HL-60 (cell line): ENCODE measurements at regions not wholly inside any gene's neighbourhood (a gene's known extent, or its start where the extent isn't known, plus 50 kb on each side); places are given as distances from the start of the nearest gene placed in this dataset.

ENCODE experiments used
- DNase-seq, 2 experiments: peaks; one replicate each; pipeline ENCODE4 v3.0.0-alpha.2; 2010 to 2020; ENCODE audit warnings: low read depth in 1 of 2, low spot score in 1 of 2
- H3K27ac ChIP-seq: fragments of 250-450 bp; sonication (Bioruptor Pico); replicated peaks from 2 replicates; pipeline ENCODE4 v1.5.1; 2020; ENCODE audit warnings: mild to moderate bottlenecking, moderate library complexity
- H3K27me3 ChIP-seq: fragments of 250-450 bp; sonication (Bioruptor Pico); 2 replicates; pipeline ENCODE4 v1.5.1; 2021; ENCODE audit warnings: mild to moderate bottlenecking, moderate library complexity; ENCODE audit not compliant: insufficient read depth, poor library complexity, severe bottlenecking
- H3K4me3 ChIP-seq: replicated peaks from 2 replicates; pipeline ENCODE4 v1.5.1; 2011; ENCODE audit warnings: mild to moderate bottlenecking, control low read depth, low read length; ENCODE audit not compliant: insufficient read depth
- GABPA ChIP-seq: IDR thresholded peaks from 2 replicates; pipeline ENCODE4 v1.6.1; 2012; ENCODE audit warnings: low read depth
- POLR2AphosphoS5 ChIP-seq: IDR thresholded peaks from 2 replicates; pipeline ENCODE4 v1.6.1; 2012; ENCODE audit warnings: low read depth
- REST ChIP-seq: IDR thresholded peaks from 2 replicates; pipeline ENCODE4 v1.6.1; 2012; ENCODE audit warnings: low read depth; ENCODE audit not compliant: insufficient replicate concordance
- SPI1 ChIP-seq: IDR thresholded peaks from 2 replicates; pipeline ENCODE4 v1.6.1; 2012; ENCODE audit warnings: low read depth, mild to moderate bottlenecking, borderline replicate concordance
- TF ChIP-seq, protein P1 (sequence below): IDR thresholded peaks from one replicate; pipeline ENCODE4 v1.5.1; 2011; ENCODE audit warnings: low read length, control low read depth, inconsistent platforms; ENCODE audit not compliant: insufficient read depth

- TF ChIP-seq SPI1 (no peak), REST (no peak), POLR2AphosphoS5 (no peak), GABPA (no peak)
- TF ChIP-seq, protein P1, sequence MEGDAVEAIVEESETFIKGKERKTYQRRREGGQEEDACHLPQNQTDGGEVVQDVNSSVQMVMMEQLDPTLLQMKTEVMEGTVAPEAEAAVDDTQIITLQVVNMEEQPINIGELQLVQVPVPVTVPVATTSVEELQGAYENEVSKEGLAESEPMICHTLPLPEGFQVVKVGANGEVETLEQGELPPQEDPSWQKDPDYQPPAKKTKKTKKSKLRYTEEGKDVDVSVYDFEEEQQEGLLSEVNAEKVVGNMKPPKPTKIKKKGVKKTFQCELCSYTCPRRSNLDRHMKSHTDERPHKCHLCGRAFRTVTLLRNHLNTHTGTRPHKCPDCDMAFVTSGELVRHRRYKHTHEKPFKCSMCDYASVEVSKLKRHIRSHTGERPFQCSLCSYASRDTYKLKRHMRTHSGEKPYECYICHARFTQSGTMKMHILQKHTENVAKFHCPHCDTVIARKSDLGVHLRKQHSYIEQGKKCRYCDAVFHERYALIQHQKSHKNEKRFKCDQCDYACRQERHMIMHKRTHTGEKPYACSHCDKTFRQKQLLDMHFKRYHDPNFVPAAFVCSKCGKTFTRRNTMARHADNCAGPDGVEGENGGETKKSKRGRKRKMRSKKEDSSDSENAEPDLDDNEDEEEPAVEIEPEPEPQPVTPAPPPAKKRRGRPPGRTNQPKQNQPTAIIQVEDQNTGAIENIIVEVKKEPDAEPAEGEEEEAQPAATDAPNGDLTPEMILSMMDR, result no peak
- H3K27me3 ChIP-seq, result no peaks in the 10 kb centered on the region
- H3K4me3 ChIP-seq, result no peak overlapping the region
- DNase-seq, result no peak
- H3K27ac ChIP-seq, result no peak overlapping the region
Observed at GRCh38 chr11:69582756-69583467, 58.0 kb upstream of the CCND1 start.

- TF ChIP-seq, protein P1, result no peak
- no peak for TF ChIP-seq SPI1
- DNase-seq, result no peak
Observed at GRCh38 chr11:69584160-69584559, 56.8 kb upstream of the CCND1 start.

GRCh38 chr11:69585385-69585784 lies 55.6 kb upstream of the CCND1 start:
- Histone ChIP-seq H3K27me3 (no peaks in the 10 kb centered on the region), H3K27ac (no peak overlapping the region), H3K4me3 (no peak overlapping the region)
- TF ChIP-seq GABPA (no peak), POLR2AphosphoS5 (no peak), REST (no peak), SPI1 (no peak)
- TF ChIP-seq, protein P1, result no peak
- DNase-seq, result no peak

More at GRCh38 chr11:69584160-69584559, 56.8 kb upstream of the CCND1 start:
- no peak overlapping the region for H3K27ac ChIP-seq
- no peak overlapping the region for H3K4me3 ChIP-seq
- H3K27me3 ChIP-seq, result no peaks in the 10 kb centered on the region
